NCI-H146 treated with DMSO at 0.1 percent for 48 hours (cell line): ENCODE measurements at regions not wholly inside any gene's neighbourhood (a gene's known extent, or its start where the extent isn't known, plus 50 kb on each side); places are given as distances from the start of the nearest gene placed in this dataset.
A peak's percentile ranks its signal among the peaks of the same experiment; 100 is the strongest.
"Not testable (repeated sequence)": the region's sequence is repeated elsewhere in the genome, so short reads cannot be mapped to it uniquely, and the experiment has no call there.

Experiments
- DNase-seq: peaks from one replicate; lab custom pipeline; 2025; ENCODE audit not compliant: unreplicated experiment; lab: John Stamatoyannopoulos, UW

GRCh38 chr17:77798031-77798430 is 160.5 kb upstream of the TNRC6C start:
- DNase-seq, result no peak

GRCh38 chr17:77798481-77798880 is 160.0 kb upstream of the TNRC6C start:
- no peak for DNase-seq

DNA sequence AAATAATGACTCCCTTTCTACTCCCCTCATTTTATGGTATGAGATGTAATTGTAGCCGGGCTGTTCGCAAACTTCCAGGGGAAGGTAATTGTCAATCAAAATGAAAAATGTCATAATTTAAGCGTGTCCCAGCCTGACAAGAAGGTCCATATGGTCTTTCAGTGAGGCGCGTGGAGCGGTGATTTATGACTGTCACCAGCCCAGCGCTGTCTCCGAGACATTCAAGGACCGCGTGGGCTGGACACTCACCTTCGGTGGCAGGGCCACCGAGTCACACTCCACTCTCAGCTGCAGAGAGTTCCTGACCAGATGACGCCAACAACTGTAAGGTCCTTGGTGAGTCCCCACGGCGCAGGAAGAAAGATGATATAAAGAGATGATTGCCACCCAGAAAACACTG is 157.7 kb upstream of the TNRC6C start:
- no peak for DNase-seq

DNA sequence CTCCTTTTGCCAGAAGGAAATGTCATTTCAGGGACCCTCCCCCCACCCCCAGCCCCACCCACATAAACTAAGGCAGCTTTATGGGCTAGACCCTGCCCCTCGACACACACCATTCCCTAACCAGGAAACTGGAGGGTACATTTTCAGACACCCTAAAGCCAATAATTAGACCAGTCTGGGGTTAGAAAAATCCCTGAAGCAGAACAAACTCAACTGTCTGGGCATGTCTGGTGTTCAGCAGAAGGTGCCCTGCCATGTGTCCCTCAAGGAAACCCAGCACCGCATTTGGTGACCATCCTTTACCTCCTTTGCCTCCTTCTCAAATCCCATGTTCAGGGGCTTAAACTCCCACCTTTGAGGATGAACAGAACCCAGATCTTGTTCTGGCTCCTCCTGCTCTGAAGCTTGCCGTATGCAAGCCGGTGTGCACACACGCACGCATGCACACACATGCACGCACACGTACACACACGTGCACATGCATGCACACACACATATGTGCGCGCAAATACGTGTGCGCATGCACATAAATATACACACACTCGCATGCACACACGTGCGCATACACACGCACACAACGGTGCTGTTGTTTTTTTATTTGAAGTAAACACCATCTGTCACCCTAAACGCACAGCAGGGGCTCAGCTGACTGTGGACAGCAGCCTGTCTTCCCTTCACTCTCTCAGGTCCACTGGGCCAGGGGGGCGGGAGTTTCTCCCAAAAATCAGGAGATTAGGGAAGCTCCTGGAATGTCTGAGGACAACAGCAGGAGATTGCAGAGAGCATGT is 156.8 kb upstream of the TNRC6C start:
- DNase-seq, result no peak

DNA sequence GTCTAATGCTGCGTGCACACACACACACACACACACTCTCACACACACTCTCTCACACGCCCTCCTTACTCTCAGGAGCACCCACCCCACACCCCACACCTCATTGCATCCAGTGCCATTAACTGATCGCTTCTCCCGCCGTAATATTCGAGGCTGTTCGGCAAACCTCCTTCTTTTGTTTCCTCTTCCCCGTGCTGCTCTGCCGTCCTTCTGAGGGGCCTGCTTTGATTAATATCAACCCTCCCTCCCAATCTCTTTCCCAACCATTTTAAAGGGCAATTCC is 156.2 kb upstream of the TNRC6C start:
- DNase-seq, result no peak

DNA sequence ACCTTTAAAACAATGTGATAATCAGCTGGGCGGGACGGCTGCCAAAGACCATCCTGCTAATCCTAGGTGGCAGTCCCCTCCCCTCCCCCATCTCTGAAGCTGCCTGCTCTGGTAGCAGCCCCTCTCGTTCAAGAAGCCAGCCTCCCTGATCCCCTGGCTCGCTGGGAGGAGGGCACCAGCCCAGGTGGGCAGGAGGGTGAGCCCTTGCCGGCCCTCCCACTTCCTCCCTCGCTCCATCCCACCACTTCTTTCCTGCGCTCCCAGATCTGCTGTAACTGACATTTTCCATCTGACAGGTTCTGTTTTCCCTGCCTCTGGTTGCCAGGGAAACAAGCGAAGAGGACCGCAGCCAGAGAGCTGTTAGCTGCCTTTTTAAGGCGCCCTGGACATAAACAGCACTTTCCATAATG is 155.7 kb upstream of the TNRC6C start:
- DNase-seq, result peak; percentile 6

GRCh38 chr17:77803726-77804125 is 154.8 kb upstream of the TNRC6C start:
- DNase-seq, result no peak

DNA sequence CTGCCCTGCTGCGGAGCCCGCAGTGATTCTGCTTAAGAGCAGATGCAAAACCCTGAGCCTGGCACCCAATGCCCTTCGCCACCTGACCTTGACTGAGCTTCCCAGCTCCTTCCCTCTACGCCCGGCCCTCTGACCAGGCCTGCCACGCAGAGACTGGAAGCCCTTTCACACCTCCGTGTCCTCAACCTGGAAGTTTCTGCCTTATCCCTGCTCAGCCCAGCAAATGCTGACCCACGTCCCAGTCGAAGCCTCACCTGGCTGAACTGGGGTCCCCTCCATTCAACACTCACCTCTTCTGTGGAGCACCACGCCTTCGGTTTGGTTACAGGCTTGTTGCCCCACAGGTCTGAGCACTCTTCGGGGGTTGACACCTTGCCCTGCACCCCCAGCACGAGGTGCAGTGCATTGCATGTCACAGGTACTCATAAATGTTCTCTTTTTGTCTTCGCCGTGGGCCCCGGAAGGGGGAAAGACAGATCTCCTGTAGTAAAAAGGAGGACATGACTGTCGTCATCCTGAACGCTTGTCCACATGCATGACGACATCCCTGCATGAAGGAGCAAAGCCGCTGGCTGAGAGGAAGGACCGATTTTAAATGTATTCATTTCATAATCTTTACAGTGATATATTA is 153.6 kb upstream of the TNRC6C start:
- DNase-seq, result no peak

DNA sequence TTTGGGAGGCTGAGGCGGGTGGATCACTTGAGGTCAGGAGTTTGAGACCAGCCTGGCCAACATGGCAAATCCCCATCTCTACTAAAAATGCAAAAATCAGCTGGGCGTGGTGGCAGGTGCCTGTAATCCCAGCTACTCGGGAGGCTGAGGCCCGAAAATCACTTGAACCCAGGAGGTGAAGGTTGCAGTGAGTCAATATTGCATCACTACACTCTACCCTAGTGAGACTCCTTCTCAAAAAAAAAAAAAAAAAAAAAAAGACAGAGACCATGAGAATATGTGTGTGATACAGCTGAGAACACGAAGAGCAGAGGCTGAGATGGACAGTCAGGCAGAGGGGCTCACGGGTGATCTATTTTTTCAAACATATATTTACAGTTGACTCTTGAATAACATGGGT is 152.5 kb upstream of the TNRC6C start:
- DNase-seq, result not testable (repeated sequence)

GRCh38 chr17:77807051-77807745 is 151.3 kb upstream of the TNRC6C start:
- no peak for DNase-seq

DNA sequence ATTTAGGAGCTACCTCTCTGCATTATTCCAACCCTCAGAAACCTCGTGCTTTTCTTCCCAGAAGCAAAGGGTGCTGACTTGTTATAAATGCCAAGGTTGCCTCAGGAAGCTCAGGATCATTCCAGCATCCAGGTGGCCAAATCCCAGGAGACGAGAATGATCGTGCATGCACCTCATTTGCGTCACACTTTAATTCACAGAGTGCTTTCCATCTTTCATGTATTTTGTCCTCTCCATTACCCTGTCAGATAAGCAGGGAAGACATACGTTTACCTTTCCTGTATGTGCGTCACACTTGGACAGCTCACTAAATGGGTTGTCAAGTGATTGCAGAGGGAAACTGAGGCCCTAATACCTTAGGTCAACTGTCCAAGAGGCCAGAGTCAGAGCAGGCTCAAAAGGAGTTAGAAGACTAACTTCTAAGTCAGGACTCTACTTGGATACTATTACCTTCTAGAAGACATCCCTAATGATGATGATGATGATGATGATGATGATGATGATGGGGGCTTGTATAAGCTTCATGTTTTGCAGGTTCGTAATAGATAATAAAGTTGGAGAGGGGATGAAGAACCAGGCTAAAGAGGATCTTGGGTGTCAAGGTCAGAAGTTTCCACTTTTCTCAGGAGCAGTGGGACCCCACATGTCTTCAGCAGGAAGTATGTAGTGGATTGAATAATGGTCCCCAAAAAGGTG is 150.6 kb upstream of the TNRC6C start:
- DNase-seq, result no peak

DNA sequence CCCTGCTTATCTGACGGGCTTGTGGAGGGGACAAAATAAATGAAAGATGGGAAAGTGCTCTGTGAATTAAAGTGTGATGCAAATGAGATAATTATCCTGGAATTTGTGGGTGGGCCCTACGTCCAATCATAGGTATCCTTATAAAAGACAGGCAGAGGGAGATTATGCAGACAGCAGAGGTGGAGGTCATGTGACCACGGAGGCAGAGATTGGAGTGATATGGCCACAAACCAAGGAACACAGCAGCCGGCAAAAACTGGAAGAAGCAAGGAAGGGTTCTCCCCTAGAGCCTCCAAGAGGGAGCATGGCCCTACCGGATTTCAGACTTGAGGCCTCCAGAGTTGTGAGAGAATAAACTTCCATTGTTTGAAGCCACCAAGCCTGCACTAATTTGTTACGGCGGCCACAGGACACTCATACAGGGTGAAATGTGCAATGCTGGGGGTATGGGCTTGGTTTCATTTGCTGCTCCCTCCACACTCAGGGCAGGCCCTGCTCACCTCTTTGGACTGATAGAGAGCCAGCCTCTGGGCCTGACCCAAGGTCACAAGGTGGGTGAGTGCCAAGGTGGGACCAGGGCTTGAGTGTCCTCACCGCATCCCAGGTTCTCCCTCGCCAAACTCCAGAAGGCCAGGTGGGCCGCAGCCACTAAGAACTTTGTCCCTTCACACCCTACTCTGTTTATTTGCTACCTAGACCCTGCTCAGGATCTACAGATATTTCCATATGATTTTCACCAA is 149.6 kb upstream of the TNRC6C start:
- DNase-seq, result no peak

GRCh38 chr17:77809814-77810213 is 148.7 kb upstream of the TNRC6C start:
- no peak for DNase-seq

- no peak for DNase-seq
Measured at GRCh38 chr17:77810536-77810935, 148.0 kb upstream of the TNRC6C start.

- DNase-seq, result no peak
Measured at GRCh38 chr17:77811521-77811920, 147.0 kb upstream of the TNRC6C start.

DNA sequence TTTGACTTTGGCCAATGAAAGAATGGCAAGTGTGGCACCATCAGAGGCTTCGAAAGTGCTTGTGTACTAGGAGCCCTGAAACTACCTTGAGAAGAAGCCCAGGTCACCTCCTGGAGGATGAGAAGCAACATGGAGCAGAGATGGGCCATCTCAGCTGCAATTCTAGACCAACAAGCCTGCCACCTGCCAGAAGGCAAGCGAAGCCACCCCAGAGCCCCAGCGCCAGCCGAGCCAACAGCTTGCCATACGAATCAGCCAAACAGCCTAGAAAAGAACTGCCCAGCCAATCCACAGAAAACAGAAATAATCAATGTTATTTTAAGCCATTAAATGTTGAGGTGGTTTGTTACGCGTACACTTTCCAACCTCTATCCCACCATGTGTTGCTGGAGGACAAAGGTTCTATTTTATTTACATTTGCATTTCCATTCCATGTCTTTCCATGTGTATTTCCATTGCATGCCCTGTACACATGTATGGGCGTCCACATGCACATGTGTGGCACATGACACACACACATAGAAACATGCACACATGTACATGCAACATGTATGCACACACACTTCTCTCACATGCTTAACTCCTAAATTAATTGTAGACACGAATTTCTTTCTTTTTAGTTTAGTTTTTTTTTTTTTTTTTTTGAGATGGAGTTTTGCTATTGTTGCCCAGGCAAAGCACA is 144.3 kb upstream of the TNRC6C start:
- DNase-seq, result no peak

- no peak for DNase-seq
Measured at GRCh38 chr17:77815127-77815905, 143.2 kb upstream of the TNRC6C start.

DNA sequence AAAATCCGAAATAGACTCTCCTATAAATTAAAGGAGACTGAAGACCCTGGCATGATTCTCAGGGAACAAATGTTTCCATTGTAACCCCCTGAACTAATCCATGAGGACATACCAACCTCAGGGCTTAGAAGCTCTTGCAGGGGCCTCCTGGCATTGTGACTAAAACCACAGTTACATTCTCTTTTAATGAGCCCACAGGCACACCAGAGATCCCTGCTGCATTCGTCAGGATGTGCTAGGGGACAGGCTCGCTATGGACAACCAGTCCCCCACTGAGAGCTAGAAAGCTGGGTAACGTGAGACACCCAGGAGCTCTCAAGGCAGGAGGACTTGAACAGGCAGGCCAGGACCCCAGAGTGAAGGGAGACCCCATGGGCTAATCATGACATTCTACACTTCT is 140.6 kb upstream of the TNRC6C start:
- DNase-seq, result no peak

DNA sequence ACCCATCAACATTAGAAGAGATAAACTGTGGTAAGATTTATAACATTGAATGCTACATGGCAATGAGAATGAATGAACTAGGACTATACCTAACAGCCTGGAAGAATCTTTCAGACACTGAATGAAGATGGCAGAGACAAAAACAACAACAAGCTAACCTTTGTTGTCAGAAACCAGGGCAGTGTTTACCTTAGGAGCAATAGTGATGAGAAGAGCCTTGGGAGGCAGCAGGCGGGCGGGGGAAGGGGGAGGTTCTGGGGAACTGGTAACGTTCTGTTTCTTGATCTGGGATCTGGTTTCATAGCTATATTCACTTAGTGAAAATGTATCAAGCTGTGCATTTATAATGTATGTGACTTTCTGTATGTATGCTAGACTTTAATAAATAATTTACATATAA is 139.0 kb upstream of the TNRC6C start:
- no peak for DNase-seq

- no peak for DNase-seq
Measured at GRCh38 chr17:77821114-77821513, 137.4 kb upstream of the TNRC6C start.
